ENCODE measurements at regions not wholly inside any gene's neighbourhood (a gene's known extent, or its start where the extent isn't known, plus 50 kb on each side); places are given as distances from the start of the nearest gene placed in this dataset.

GRCh38 chr10:84075226-84076046 lies 63.9 kb upstream of the GHITM start:
- no peaks in the 10 kb centered on the region for H3K27me3 ChIP-seq (replicated peaks; ENCODE audit: control insufficient read depth, insufficient read depth, low read length)
- H3K4me3 ChIP-seq (replicated peaks; ENCODE audit: low read depth, low read length) = no peak overlapping the region
- no peak for DNase-seq (ENCODE audit: extremely low read depth, insufficient read length)
- H3K36me3 ChIP-seq (ENCODE audit: control insufficient read depth, insufficient read depth, low read length) = no peaks in the 10 kb centered on the region
- no peak for TF ChIP-seq CTCF (IDR thresholded peaks at IDR 0.05; ENCODE audit: insufficient read depth, low read length, poor library complexity, severe bottlenecking)

- Histone ChIP-seq H3K4me3 (replicated peaks; ENCODE audit: low read depth, low read length) (no peak overlapping the region), H3K27me3 (replicated peaks; ENCODE audit: control insufficient read depth, insufficient read depth, low read length) (no peaks in the 10 kb centered on the region), H3K36me3 (ENCODE audit: control insufficient read depth, insufficient read depth, low read length) (no peaks in the 10 kb centered on the region)
- TF ChIP-seq CTCF (IDR thresholded peaks at IDR 0.05; ENCODE audit: insufficient read depth, low read length, poor library complexity, severe bottlenecking) = no peak
- DNase-seq (ENCODE audit: extremely low read depth, insufficient read length) = no peak
These were observed 63.3 kb upstream of the GHITM start for GRCh38 chr10:84076047-84076388.

- no peak for DNase-seq (ENCODE audit: extremely low read depth, insufficient read length)
- TF ChIP-seq CTCF (IDR thresholded peaks at IDR 0.05; ENCODE audit: insufficient read depth, low read length, poor library complexity, severe bottlenecking) = peak; percentile 58
- no peak overlapping the region for H3K4me3 ChIP-seq (replicated peaks; ENCODE audit: low read depth, low read length)
- no peaks in the 10 kb centered on the region for H3K36me3 ChIP-seq (ENCODE audit: control insufficient read depth, insufficient read depth, low read length)
- no peaks in the 10 kb centered on the region for H3K27me3 ChIP-seq (replicated peaks; ENCODE audit: control insufficient read depth, insufficient read depth, low read length)
These were observed 62.6 kb upstream of the GHITM start for GRCh38 chr10:84076540-84077195.

- Histone ChIP-seq H3K4me3 (replicated peaks; ENCODE audit: low read depth, low read length) (no peak overlapping the region), H3K36me3 (ENCODE audit: control insufficient read depth, insufficient read depth, low read length) (no peaks in the 10 kb centered on the region), H3K27me3 (replicated peaks; ENCODE audit: control insufficient read depth, insufficient read depth, low read length) (no peaks in the 10 kb centered on the region)
- DNase-seq (ENCODE audit: extremely low read depth, insufficient read length) = no peak
- TF ChIP-seq CTCF (IDR thresholded peaks at IDR 0.05; ENCODE audit: insufficient read depth, low read length, poor library complexity, severe bottlenecking) = no peak
These were observed 61.5 kb upstream of the GHITM start for GRCh38 chr10:84077768-84078167.

GRCh38 chr10:84078771-84079170 lies 60.5 kb upstream of the GHITM start:
- no peaks in the 10 kb centered on the region for H3K36me3 ChIP-seq (ENCODE audit: control insufficient read depth, insufficient read depth, low read length)
- no peak for TF ChIP-seq CTCF (IDR thresholded peaks at IDR 0.05; ENCODE audit: insufficient read depth, low read length, poor library complexity, severe bottlenecking)
- no peak for DNase-seq (ENCODE audit: extremely low read depth, insufficient read length)
- no peak overlapping the region for H3K4me3 ChIP-seq (replicated peaks; ENCODE audit: low read depth, low read length)
- H3K27me3 ChIP-seq (replicated peaks; ENCODE audit: control insufficient read depth, insufficient read depth, low read length) = no peaks in the 10 kb centered on the region

Measured in GM06990 (cell line).